GM12878 (cell line): ENCODE measurements at regions not wholly inside any gene's neighbourhood (a gene's known extent, or its start where the extent isn't known, plus 50 kb on each side); places are given as distances from the start of the nearest gene placed in this dataset.

Experiments
- DPF2 ChIP-seq: fragments of 450-650 bp; IDR thresholded peaks from 2 replicates; pipeline ENCODE4 v1.6.1; 2017; ENCODE audit warnings: mild to moderate bottlenecking
- EP300 ChIP-seq, 2 experiments: fragments of 150-350 bp in 1 of 2; IDR thresholded peaks; 2 replicates each; pipeline ENCODE4 v1.6.1; 2011 to 2012; ENCODE audit warnings: low read depth in 2 of 2, low read length in 2 of 2, borderline replicate concordance in 1 of 2, improper control_type of control experiment in 1 of 2, inconsistent platforms in 1 of 2; ENCODE audit not compliant: control insufficient read depth in 1 of 2
- EZH2 ChIP-seq: IDR thresholded peaks from 2 replicates; pipeline ENCODE4 v1.6.1; 2012; ENCODE audit warnings: low read depth, mild to moderate bottlenecking, control low read depth, inconsistent platforms, low read length, borderline replicate concordance; ENCODE audit not compliant: control insufficient read depth
- POLR2A ChIP-seq: IDR thresholded peaks from 2 replicates; pipeline ENCODE4 v1.6.1; 2011; ENCODE audit warnings: low read depth, mild to moderate bottlenecking, low read length
- SIN3A ChIP-seq: IDR thresholded peaks from 2 replicates; pipeline ENCODE4 v1.6.1; 2012; ENCODE audit warnings: low read depth, low read length, improper control_type of control experiment
- TCF12 ChIP-seq: IDR thresholded peaks from 2 replicates; pipeline ENCODE4 v1.6.1; 2011; ENCODE audit warnings: low read depth, mild to moderate bottlenecking, low read length
- TF ChIP-seq, protein P1 (sequence below), 3 experiments: IDR thresholded peaks in 2 of 3; conservative IDR thresholded peaks in 1 of 3; 2 replicates each; pipeline ENCODE4 v1.5.1; 2011; ENCODE audit warnings: low read depth in 3 of 3, low read length in 3 of 3, mild to moderate bottlenecking in 3 of 3, control low read depth in 2 of 3, moderate library complexity in 2 of 3, inconsistent platforms in 1 of 3, mixed read lengths in 1 of 3; ENCODE audit not compliant: control insufficient read depth in 2 of 3, insufficient read depth in 1 of 3; ENCODE audit errors: extremely low read depth in 1 of 3
- TF ChIP-seq, protein P2 (sequence below): IDR thresholded peaks from 2 replicates; pipeline ENCODE4 v1.6.1; 2012; ENCODE audit warnings: mild to moderate bottlenecking, low read depth, low read length
- TF ChIP-seq, protein P3 (sequence below): IDR thresholded peaks from 2 replicates; pipeline ENCODE4 v1.6.1; 2012; ENCODE audit warnings: improper control_type of control experiment, low read depth, low read length; ENCODE audit not compliant: insufficient replicate concordance
- TF ChIP-seq, protein P4 (sequence below): IDR thresholded peaks from 2 replicates; pipeline ENCODE4 v1.6.1; 2012; ENCODE audit warnings: low read depth, low read length, improper control_type of control experiment

DNA sequence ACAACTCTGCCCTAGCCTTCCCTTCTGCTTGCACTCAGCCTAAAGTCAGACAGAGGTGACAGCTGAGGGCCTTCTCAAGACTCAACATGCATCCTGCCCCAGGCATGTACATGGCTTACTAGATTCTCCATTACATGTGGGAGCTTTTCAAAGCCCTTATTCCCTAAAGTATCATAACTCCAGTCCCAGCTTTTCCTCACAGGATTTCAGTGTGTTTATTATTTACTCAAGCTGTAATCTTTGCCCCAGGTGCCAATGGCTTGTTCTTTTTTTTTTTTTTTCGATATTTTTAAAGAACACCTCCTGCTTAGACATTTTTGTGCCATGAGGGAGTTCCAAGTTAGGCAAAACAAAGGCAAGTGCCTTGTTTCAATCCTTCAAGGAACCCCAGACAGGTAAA, 154.0 kb upstream of the RADX start:
- TF ChIP-seq POLR2A: no peak
- TF ChIP-seq, protein P1, sequence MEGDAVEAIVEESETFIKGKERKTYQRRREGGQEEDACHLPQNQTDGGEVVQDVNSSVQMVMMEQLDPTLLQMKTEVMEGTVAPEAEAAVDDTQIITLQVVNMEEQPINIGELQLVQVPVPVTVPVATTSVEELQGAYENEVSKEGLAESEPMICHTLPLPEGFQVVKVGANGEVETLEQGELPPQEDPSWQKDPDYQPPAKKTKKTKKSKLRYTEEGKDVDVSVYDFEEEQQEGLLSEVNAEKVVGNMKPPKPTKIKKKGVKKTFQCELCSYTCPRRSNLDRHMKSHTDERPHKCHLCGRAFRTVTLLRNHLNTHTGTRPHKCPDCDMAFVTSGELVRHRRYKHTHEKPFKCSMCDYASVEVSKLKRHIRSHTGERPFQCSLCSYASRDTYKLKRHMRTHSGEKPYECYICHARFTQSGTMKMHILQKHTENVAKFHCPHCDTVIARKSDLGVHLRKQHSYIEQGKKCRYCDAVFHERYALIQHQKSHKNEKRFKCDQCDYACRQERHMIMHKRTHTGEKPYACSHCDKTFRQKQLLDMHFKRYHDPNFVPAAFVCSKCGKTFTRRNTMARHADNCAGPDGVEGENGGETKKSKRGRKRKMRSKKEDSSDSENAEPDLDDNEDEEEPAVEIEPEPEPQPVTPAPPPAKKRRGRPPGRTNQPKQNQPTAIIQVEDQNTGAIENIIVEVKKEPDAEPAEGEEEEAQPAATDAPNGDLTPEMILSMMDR (IDR thresholded peaks at IDR 0.05 in 2 of 3, conservative IDR thresholded peaks at IDR 0.05 in 1 of 3; ENCODE audit: control insufficient read depth in 2 of 3, extremely low read depth in 1 of 3, insufficient read depth in 1 of 3, low read depth in 3 of 3, low read length in 3 of 3): no peak
- TF ChIP-seq, protein P2, sequence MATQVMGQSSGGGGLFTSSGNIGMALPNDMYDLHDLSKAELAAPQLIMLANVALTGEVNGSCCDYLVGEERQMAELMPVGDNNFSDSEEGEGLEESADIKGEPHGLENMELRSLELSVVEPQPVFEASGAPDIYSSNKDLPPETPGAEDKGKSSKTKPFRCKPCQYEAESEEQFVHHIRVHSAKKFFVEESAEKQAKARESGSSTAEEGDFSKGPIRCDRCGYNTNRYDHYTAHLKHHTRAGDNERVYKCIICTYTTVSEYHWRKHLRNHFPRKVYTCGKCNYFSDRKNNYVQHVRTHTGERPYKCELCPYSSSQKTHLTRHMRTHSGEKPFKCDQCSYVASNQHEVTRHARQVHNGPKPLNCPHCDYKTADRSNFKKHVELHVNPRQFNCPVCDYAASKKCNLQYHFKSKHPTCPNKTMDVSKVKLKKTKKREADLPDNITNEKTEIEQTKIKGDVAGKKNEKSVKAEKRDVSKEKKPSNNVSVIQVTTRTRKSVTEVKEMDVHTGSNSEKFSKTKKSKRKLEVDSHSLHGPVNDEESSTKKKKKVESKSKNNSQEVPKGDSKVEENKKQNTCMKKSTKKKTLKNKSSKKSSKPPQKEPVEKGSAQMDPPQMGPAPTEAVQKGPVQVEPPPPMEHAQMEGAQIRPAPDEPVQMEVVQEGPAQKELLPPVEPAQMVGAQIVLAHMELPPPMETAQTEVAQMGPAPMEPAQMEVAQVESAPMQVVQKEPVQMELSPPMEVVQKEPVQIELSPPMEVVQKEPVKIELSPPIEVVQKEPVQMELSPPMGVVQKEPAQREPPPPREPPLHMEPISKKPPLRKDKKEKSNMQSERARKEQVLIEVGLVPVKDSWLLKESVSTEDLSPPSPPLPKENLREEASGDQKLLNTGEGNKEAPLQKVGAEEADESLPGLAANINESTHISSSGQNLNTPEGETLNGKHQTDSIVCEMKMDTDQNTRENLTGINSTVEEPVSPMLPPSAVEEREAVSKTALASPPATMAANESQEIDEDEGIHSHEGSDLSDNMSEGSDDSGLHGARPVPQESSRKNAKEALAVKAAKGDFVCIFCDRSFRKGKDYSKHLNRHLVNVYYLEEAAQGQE: no peak
- TF ChIP-seq SIN3A: no peak
- TF ChIP-seq DPF2: no peak
- TF ChIP-seq EZH2: no peak
- TF ChIP-seq, protein P3, sequence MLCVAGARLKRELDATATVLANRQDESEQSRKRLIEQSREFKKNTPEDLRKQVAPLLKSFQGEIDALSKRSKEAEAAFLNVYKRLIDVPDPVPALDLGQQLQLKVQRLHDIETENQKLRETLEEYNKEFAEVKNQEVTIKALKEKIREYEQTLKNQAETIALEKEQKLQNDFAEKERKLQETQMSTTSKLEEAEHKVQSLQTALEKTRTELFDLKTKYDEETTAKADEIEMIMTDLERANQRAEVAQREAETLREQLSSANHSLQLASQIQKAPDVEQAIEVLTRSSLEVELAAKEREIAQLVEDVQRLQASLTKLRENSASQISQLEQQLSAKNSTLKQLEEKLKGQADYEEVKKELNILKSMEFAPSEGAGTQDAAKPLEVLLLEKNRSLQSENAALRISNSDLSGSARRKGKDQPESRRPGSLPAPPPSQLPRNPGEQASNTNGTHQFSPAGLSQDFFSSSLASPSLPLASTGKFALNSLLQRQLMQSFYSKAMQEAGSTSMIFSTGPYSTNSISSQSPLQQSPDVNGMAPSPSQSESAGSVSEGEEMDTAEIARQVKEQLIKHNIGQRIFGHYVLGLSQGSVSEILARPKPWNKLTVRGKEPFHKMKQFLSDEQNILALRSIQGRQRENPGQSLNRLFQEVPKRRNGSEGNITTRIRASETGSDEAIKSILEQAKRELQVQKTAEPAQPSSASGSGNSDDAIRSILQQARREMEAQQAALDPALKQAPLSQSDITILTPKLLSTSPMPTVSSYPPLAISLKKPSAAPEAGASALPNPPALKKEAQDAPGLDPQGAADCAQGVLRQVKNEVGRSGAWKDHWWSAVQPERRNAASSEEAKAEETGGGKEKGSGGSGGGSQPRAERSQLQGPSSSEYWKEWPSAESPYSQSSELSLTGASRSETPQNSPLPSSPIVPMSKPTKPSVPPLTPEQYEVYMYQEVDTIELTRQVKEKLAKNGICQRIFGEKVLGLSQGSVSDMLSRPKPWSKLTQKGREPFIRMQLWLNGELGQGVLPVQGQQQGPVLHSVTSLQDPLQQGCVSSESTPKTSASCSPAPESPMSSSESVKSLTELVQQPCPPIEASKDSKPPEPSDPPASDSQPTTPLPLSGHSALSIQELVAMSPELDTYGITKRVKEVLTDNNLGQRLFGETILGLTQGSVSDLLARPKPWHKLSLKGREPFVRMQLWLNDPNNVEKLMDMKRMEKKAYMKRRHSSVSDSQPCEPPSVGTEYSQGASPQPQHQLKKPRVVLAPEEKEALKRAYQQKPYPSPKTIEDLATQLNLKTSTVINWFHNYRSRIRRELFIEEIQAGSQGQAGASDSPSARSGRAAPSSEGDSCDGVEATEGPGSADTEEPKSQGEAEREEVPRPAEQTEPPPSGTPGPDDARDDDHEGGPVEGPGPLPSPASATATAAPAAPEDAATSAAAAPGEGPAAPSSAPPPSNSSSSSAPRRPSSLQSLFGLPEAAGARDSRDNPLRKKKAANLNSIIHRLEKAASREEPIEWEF: no peak
- TF ChIP-seq, protein P4, sequence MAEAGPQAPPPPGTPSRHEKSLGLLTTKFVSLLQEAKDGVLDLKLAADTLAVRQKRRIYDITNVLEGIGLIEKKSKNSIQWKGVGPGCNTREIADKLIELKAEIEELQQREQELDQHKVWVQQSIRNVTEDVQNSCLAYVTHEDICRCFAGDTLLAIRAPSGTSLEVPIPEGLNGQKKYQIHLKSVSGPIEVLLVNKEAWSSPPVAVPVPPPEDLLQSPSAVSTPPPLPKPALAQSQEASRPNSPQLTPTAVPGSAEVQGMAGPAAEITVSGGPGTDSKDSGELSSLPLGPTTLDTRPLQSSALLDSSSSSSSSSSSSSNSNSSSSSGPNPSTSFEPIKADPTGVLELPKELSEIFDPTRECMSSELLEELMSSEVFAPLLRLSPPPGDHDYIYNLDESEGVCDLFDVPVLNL: no peak
- TF ChIP-seq EP300 (IDR thresholded peaks at IDR 0.05; ENCODE audit: borderline replicate concordance in 1 of 2, control insufficient read depth in 1 of 2, low read depth in 2 of 2, low read length in 2 of 2): no peak
- TF ChIP-seq TCF12: no peak
